GM21447 (cell line): ENCODE measurements at regions not wholly inside any gene's neighbourhood (a gene's known extent, or its start where the extent isn't known, plus 50 kb on each side); places are given as distances from the start of the nearest gene placed in this dataset.
"Not testable (repeated sequence)": the region's sequence is repeated elsewhere in the genome, so short reads cannot be mapped to it uniquely, and the experiment has no call there.

ENCODE experiments used
- ATAC-seq: cut with Tn5 transposase; IDR thresholded peaks from one replicate; pipeline ENCODE4 v1.9.1; 2021; ENCODE audit not compliant: unreplicated experiment

DNA sequence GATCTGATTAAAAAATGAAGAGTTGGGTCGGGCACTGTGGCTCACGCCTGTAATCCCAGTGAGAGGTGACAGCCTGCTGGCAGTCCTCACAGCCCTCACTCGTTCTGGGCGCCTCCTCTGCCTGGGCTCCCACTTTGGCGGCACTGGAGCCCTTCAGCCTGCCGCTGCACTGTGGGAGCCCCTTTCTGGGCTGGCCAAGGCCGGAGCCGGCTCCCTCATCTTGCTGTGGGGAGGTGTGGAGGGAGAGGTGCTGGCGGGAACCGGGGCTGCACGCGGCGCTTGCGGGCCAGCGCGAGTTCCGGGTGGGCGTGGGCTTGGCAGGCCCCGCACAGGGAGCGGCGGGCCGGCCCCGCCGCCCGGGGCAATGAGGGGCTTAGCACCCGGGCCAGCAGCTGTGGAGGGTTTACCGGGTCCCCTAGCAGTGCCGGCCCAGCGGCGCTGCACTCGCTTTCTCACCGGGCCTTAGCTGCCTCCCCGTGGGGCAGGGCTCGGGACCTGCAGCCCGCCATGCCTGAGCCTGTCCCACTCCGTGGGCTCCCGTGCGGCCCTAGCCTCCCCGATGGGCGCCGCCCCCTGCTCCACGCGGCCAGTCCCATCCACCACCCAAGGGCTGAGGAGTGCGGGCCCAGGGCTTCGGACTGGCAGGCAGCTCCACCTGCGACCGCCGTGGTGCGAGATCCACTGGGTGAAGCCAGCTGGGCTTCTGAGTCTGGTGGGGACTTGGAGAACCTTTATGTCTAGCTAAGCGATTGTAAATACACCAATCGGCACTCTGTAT, 534.1 kb upstream of the ARRDC3 start:
- ATAC-seq: not testable (repeated sequence)

DNA sequence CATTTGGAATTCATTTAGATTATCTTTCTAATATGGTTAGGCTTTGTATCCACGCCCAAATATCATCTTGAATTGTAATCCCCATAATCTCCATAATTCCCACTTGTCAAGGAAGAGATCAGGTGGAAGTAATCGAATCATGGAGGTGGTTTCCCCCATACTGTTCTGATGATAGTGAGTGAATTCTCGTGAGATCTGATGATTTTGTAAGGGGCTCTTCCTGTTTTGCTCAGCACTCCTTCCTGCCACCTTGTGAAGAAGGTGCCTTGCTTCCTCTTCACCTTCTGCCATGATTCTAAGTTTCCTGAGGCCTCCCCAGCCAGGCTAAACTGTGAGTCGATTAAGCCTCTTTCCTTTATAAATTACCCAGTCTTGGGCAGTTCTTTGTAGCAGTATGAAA, 527.5 kb upstream of the ARRDC3 start:
- ATAC-seq: no peak

DNA sequence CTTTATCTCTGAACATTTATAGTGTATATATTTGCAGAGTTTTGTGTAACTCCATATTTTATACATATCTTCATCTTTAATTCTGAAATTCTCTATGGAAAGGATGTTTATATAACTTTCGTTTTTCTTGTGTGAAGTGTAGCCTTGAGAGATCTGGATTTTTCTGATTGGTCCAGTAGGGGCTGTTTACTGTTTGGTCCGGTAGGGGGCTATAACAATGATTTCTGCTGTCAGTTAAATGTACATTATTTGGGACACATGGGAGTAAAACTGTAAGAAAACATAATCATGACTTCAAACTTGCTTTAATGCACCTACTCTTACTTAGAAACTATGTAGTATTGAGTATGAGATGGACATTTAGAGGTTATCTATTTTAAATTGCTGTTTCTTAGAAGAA, 527.1 kb upstream of the ARRDC3 start:
- no peak for ATAC-seq

DNA sequence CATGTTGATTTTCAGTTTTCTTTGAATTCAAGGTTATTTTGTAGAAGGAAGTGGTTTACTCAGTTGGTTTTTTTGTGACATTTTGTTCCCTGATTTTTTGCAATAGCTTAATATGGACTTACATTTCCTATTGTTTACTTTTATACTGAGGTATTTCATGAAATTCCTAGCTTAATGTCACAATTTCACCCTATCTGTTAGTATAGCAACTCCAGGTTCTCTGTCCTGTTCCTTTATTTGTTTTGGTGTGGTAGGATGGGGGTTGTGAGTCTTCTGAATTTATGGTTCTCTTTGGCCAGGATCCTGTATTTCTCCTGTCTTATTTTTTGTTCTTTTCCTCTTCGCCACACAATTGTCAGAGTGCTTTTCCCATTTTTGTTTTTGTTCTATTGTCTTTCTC, 523.4 kb upstream of the ARRDC3 start:
- no peak for ATAC-seq

DNA sequence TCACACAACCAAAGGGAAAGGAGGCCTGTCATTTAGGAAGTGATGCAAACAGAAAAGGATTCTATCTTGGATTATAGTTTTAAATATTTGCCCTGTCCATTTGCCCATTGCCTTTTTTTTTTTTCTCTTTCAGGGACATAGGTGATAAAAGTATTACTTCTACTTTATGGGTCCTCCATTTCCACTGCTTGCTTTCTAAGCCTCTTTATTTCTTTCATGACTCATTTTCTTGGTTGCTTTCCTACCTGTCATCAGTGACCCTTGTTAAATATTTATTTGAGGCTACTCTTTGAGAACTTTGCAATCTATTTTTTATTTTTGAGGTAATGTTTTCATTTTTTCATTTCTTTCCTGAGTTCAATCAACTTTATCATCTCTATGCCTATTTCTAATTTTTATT, 522.9 kb upstream of the ARRDC3 start:
- no peak for ATAC-seq

DNA sequence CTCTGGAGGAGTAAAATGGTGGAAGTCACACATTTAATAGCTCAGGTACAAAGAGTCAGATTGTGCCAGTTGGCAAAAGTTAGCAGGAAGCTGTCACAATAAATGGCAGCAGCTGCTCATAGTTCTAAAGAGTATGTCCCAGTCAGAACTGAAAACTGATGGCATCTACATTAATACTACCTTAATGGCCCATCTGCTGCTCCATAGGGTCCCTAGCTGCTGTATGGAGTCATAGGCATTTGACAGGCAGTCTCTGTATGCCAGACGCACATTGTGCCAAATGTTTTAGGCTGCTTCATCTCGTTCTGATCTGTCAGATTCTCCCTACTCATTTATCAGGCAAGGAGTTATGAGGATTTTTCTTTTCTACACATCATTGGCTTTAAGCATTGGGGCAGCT, 515.8 kb upstream of the ARRDC3 start:
- no peak for ATAC-seq

DNA sequence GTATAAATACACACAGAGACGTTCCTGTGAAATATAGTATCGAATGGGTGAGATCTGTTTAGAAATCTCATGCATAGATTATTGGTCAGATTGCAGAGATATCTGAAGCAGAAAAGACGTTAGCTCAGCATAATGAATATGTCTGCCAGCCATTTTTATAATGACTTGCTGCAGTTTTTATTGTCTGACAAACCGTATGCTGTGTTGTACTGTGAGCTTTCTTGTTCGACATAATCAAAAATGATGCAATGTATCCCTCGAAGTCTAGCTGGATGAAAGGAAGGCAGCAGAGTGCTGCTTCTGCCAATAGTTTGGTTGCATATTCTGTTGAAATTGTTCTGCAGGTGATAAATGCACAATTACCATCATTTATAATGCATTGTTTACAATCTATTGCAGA, 514.9 kb upstream of the ARRDC3 start:
- no peak for ATAC-seq

DNA sequence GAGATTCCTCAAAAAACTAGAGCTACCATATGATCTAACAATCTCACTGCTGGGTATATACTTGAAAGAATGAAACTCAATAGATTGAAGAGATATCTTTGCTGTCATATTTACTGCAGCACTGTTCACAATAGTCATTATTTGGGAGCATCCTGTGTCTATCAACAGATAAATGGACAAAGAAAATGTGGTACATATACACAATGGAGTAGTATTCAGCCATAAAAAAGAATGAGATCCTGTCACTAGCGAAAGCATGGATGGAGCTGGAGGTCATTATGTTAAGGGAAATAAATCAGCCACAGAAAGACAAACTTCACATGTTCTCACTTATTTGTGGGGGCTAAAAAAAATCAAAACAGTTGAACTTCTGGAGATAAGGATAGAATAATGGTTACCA, 505.7 kb upstream of the ARRDC3 start:
- ATAC-seq: no peak

DNA sequence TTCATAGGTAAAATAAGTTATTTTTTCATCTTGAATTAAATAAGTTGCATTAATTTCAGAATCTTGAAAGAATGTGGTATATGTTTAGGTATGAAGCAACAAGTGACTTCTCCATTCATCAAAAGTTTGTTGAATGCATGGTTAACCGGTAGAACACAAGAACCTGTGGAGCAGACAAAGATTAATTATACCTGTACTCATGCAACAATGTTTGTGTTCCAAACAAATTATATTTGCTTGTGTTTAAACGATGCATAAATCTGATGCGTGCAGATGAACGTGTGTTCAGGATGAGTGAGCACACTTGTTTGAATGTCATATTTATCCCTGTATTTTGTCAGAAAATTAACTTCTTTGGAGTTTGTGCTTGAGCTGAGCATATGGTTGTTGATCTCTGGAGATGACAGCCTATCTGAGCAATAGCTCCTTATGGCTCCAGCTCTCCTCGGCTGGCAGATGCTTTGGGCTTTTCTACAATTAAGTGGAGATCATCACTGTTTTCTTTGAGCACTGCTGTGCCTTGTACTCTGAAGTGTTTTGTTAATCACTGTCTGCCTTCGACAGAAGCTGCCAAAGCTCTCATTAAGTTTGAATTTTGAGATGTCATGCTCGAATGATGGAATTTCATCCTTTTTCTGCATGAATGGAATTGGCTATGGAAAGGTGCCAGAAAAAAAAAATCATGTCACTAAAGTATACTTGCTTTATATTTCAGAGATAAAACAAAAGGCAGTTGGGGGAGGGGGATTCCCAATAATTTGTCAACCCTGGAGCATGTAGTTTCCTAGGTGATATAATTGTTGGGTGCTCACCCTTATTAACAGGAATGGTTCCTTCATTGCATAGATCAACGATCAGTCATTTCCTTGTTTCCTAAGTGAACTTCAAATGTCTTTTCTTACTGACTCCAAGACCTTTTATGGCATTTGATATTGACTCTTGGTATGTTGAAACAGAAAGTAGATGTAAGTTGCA, 502.5 kb upstream of the ARRDC3 start:
- no peak for ATAC-seq

DNA sequence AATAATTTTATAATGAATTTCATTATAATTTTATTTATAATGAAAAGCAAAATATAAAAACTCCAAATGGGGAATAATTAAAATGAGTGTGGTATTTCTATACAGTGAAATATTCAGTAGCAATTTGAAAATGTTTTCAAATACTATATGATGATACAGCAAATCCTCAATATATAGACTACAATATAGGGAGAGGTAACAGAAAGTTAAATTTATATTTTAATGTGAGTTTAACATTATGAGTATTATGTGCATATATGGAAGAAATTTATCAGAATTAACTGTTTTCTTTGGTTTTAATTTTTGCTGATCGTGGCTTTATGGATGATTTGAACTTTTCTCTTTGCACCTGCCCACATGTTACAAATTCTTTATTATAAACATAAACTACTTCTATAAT, 500.9 kb upstream of the ARRDC3 start:
- ATAC-seq: no peak

DNA sequence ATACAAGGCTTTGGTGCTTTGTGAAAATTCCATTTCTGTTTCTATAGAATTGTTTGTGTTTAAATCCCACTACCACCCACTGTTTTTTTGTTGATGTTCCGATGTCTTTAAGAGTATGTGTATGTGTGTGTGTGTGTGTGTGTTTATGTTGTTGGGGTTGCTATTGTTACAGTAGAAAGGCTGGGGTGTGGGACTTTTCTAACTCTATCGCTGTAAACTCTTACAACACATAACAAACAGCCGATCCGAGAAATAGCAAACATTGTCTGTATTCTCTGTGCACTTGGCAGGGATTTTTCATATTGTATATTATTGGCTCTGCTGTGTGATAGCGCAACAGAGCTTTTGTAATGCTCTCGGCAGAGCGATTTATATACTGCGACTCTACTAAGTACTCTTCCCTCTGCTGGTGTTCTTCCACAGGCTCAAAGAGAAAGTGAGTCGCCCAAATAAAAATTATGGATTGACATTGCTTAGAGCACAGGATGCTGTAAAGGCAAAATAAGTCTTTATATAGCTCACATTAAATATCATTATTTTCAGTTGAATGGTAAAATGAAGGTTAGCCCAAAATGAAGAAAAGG, 492.2 kb upstream of the ARRDC3 start:
- ATAC-seq: no peak

DNA sequence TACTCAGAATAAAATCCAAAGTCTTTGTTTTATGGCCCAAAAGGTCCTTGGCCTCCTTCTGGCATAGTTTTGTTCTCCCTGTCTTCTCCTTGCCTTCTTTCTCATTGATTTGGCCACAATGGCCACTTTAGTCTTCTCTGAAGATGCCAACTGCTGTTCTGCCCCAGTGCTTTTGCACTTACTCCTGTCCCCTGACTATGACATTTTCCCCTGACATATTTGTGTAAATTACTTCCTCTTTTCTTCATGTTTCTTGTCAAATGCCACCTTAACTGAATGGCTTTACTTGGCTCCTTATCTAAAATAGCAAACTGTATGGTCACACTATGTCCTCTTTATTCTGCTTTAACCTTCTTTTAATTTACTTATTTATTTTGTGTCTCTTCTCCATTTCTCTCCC, 484.7 kb upstream of the ARRDC3 start:
- ATAC-seq: no peak

DNA sequence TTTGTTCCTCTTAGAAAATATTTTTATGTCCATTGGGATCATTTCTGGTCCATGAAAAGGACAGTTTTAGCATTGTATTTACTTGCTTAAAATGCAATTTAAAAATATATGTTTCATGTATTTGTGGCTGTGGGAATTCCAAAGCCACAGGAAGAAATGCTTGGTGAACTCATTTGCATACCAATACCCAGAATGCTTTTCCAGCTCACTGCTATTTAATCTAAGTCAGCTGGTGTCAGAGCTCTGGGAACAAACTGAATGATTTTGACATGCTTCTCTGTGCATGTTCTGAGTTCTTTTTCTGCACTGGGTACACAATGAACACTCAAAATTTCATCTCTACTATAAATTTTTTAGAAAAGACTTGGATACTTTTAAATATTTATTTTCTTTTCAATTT, 482.8 kb upstream of the ARRDC3 start:
- ATAC-seq: no peak

DNA sequence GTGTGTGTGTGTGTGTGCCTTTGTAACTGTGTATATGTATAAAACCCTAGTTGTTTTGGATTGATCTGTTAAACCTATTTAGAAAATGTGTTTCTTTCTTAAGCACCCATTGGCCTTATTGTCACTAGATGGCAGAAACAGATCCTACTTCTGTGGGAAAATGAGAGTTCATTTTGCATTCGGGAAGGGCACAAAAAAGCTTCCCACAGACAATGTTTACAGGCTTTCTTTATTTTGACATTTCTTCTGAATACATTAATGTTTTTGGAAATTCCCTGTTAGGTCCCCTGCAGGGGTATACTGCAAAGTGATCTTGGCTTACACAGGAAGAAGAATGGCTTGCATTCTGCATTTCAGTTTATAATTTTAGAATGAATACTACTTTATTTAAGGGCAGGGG, 481.8 kb upstream of the ARRDC3 start:
- no peak for ATAC-seq

DNA sequence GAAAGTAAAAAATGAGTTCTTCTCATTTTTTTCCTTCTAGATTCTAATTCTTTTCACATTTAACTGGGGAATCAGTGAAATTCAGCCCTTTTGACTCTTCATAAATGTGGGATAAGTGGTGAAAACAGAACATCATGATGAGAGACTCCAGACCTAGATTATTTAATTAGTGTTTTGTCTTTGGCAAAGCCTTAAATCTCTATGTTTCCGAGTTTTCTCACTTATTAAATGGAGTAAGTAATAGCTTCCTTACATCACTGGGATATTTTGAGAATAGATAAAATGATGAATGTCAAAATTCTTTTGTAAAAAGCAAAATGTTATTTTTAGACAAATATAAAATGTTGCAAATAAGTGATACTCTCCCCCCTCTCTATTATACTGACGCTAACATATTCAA, 468.6 kb upstream of the ARRDC3 start:
- ATAC-seq: no peak

DNA sequence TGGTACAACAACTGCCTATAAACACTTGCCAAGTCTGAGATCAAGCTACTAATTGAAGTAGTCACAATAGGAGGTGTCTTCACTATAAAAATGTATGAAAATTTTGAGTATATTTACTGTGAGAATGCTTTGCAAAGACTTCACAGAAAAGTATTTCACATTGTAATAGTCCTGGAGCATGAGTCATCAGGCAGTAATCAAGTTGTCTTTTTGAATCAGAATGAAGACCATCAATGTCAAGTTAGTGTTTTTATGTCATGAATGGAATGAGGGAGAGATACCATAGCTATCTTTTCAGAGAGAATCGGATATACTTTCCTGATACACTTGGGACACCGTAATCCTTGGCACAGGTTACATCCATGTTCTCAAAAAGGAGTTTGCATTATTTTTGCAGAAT, 466.9 kb upstream of the ARRDC3 start:
- ATAC-seq: no peak

DNA sequence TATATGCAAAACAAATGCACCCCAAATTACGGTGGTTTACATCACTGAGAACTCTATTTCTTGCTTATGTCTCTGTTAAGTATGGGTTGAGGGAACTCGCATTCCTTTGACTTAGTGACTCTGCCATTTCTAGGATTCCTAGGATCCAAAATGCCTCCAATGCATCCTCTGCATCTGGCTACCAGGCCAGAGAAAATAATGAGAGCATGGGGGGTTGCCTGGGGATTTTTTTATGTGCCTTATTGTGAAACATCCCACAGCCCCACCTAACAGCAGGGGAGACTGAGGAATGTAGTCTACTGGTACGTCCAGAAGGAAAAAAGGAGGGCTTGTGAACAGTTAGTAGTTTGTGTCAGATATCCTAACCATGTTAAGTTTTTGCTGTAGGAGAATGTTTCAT, 466.0 kb upstream of the ARRDC3 start:
- no peak for ATAC-seq

DNA sequence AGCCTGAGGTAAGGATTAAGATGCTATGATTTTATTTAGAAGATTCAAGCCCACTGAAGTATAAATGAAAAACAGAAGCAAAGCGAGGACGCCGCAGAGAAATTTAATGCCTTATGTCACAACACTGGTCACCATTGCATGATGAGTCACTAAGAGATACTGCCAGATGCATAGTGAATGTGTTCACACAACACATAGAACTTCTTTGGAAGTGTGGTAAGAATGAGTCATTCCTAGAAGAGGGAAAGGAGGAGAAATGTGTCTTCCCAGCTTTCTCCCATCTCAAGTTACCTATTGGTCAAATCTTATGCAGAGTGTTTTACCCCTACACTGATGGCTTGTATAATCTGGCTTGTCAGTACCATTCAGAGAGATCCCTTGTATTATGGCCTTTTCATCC, 465.3 kb upstream of the ARRDC3 start:
- no peak for ATAC-seq

DNA sequence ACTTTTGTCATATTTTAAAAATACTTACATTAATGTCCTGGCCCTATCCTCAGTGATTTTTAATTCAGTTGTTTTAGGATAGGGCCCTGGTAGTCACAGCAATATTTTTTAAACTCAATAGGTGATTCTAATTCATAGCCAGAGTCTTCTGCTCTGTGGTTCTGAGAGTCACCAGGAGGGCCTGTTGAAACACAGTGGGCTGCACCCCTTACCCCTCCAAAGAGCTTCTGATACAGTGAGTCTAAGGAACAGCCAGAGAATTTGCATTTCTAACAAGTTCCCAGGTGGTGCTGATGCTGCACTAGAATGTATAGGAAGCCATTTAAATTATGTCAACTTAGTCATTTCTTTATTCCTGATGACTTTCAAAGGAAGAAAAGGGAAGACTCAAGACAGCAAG, 458.3 kb upstream of the ARRDC3 start:
- ATAC-seq: no peak

DNA sequence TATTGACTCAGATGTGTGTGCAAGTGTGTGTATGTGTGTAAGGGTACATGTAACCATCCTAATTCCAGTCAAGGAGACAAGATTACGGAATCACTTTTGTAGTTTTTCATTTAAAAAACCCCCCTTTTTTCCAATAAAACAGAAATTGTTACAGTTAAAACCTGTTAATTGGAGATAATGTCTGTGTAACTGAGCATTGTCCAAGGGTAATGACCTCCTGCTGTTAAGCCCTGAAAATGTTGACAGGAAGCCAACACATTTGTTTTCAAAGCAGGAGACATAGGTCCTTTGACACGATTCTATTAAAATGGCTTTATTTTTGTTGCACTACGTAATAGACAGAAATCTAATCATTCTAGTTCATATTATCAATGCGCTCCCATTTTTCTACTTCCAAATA, 457.3 kb upstream of the ARRDC3 start:
- no peak for ATAC-seq

DNA sequence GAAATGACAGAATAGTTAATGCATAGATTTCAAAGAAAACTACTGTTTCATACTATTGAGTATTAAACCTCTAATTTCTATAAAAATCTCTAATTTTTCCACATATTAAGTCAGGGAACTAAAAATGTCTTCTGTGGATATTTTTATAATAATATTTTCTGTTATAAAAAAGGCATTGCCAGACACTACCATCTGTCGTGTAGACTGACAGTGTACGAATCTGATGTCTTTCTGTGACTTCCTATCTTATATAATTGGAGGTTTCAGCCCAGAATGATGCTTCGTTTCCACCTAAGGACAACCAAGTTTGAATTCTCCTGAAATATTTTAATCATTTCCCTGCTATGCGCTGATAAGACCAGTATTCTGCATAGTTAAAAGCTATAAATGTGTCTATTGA, 456.6 kb upstream of the ARRDC3 start:
- no peak for ATAC-seq

DNA sequence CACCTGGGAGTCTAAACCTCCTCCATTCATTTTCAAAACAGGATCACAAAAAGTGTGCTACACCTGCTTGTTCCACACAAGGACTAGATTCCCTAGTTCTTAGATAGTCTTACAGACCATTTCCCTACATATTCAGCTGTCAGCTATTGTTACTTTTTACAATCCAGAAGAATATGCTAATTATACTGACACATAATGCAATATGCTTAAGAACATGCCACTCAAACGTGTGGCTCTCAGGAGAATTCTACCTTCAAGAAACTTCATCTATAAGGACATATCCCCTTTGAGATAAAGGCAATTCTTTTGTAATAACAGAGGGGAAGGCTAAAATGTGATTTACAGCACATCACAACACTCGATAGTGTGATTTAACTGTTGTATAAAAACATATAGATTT, 456.1 kb upstream of the ARRDC3 start:
- no peak for ATAC-seq
